Aorta (tissue), 5 donors: ENCODE measurements at regions not wholly inside any gene's neighbourhood (a gene's known extent, or its start where the extent isn't known, plus 50 kb on each side); places are given as distances from the start of the nearest gene placed in this dataset.
"Not testable (repeated sequence)": the region's sequence is repeated elsewhere in the genome, so short reads cannot be mapped to it uniquely, and the experiment has no call there.

Experiments used
- ATAC-seq: fragments of 200-7000 bp; cut with Tn5 transposase; one replicate; pipeline ENCODE4 v1.9.1; 2022; ENCODE audit warnings: moderate library complexity; ENCODE audit not compliant: low FRiP score
- DNase-seq, 2 donors: peaks; one replicate each; pipeline ENCODE4 v3.0.0-alpha.2; 2020
- H3K27ac ChIP-seq, 2 donors: one replicate each; pipeline ENCODE4 v1.5.1; 2013; ENCODE audit warnings: low read length in 2 of 2, mild to moderate bottlenecking in 2 of 2, moderate library complexity in 2 of 2, control low read depth in 1 of 2, inconsistent platforms in 1 of 2, low read depth in 1 of 2
- H3K27me3 ChIP-seq, 2 donors: one replicate each; pipeline ENCODE4 v1.6.1; 2013; ENCODE audit warnings: control low read depth in 1 of 2, low read length in 1 of 2, mild to moderate bottlenecking in 1 of 2, moderate library complexity in 1 of 2; ENCODE audit not compliant: insufficient read depth in 2 of 2, control insufficient read depth in 1 of 2
- H3K36me3 ChIP-seq, 2 donors: one replicate each; pipeline ENCODE4 v1.6.1; 2013; ENCODE audit warnings: control low read depth in 1 of 2, low read length in 1 of 2, mild to moderate bottlenecking in 1 of 2; ENCODE audit not compliant: insufficient read depth in 2 of 2, control insufficient read depth in 1 of 2
- H3K4me1 ChIP-seq, 2 donors: one replicate each; pipeline ENCODE4 v1.6.1; 2013; ENCODE audit warnings: low read length in 2 of 2, control low read depth in 1 of 2, mild to moderate bottlenecking in 1 of 2, moderate library complexity in 1 of 2; ENCODE audit not compliant: insufficient read depth in 2 of 2, control insufficient read depth in 1 of 2
- H3K4me3 ChIP-seq, 2 donors: one replicate each; pipeline ENCODE4 v1.5.1; 2013; ENCODE audit warnings: low read length in 2 of 2, control low read depth in 1 of 2, mild to moderate bottlenecking in 1 of 2
- H3K9me3 ChIP-seq: one replicate; pipeline ENCODE4 v1.6.1; 2013; ENCODE audit warnings: mild to moderate bottlenecking, low read length; ENCODE audit not compliant: control insufficient read depth
- WGBS, 2 donors: extraction: QIAGEN DNeasy Blood & Tissue Kit; methylation state at CpG; one replicate each; pipeline ENCODE4 v1.1.7; 2013; 5-methylcytosine and 5-hydroxymethylcytosine counted together
- intact Hi-C, 2 donors: fragments of 100-400 bp; cut with DNase I; formaldehyde crosslinking; loops; one replicate each; pipeline versions ENCODE4 v1.14.2 to v1.15.0; 2022
- donor health status: healthy with polysubstance abuse.
- donor health status: Bipolar disorder and iron deficiency.
- donor health status: DM: no; HTN: no; CAD: no.
- donor health status: DM: no; HTN: no; CAD: no.
- donor health status: DM: yes; HTN: yes; CAD: no.

- no peak overlapping the region for H3K4me3 ChIP-seq
- no peaks in the 10 kb centered on the region for H3K27me3 ChIP-seq
- no peaks in the 10 kb centered on the region for H3K36me3 ChIP-seq
- H3K9me3 ChIP-seq = peaks cover 1% of the 10 kb centered on the region
- DNase-seq (no peak), ATAC-seq (no peak)
- no peak overlapping the region for H3K27ac ChIP-seq
- WGBS, 2 donors = 96 to 98% methylated on average over 3 of the region's 3 CpGs
- H3K4me1 ChIP-seq = no peaks in the 10 kb centered on the region
- intact Hi-C loops = no loop called here
These were observed 267.8 kb upstream of the ASIC2 start for GRCh38 chr17:33560871-33561270.

DNA sequence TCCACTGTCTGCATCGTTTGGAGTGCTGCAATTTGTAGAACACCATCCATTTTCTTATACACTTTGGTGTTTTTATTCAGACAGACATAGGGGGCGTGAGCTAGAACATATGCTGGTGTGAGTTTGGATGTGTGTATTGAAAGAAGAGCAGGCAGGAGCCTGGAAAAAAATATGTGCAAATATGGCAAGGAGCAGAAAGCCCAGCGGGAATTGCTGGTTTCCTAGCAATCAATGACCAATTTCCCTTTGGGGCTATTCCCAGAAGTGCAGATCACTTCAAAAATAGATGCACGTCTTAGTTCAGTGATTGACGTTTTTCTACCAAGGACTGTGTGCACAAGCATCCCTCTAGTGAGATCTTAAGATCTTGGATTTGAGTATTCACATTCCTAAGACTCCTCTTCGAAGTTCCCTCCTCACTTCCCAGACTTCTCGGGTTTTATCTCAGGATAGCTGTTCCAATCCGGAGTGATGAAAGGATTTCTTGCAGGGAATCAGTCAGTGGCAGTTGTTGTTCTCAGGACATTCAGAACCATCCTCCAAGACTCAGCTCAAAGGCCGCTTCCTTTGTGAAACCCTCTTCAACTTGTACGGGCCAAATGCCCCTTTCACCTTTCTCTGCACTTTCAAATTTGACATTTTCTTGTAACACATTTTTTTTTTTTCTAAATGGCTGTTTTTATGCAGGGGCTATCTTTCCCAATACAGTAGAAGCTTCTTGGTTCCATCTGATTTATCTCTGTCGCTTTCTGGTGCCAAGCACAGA lies 268.7 kb upstream of the ASIC2 start:
- H3K36me3 ChIP-seq = no peaks in the 10 kb centered on the region
- H3K4me3 ChIP-seq = no peak overlapping the region
- no peaks in the 10 kb centered on the region for H3K9me3 ChIP-seq
- no peak overlapping the region for H3K27ac ChIP-seq
- WGBS, 2 donors = 60 to 67% methylated on average over 11 of the region's 11 CpGs
- DNase-seq = no peak
- no peaks in the 10 kb centered on the region for H3K27me3 ChIP-seq
- H3K4me1 ChIP-seq = no peaks in the 10 kb centered on the region
- intact Hi-C loops = no loop called here
- ATAC-seq = no peak

GRCh38 chr17:33562792-33563191 lies 269.7 kb upstream of the ASIC2 start:
- no peaks in the 10 kb centered on the region for H3K27me3 ChIP-seq
- H3K4me3 ChIP-seq = no peak overlapping the region
- ATAC-seq (no peak), DNase-seq (no peak)
- H3K9me3 ChIP-seq = no peaks in the 10 kb centered on the region
- 78 to 83% methylated on average over 1 of the region's 1 CpG for WGBS, 2 donors
- H3K36me3 ChIP-seq = no peaks in the 10 kb centered on the region
- no peak overlapping the region for H3K27ac ChIP-seq
- intact Hi-C loops = no loop called here
- no peaks in the 10 kb centered on the region for H3K4me1 ChIP-seq

DNA sequence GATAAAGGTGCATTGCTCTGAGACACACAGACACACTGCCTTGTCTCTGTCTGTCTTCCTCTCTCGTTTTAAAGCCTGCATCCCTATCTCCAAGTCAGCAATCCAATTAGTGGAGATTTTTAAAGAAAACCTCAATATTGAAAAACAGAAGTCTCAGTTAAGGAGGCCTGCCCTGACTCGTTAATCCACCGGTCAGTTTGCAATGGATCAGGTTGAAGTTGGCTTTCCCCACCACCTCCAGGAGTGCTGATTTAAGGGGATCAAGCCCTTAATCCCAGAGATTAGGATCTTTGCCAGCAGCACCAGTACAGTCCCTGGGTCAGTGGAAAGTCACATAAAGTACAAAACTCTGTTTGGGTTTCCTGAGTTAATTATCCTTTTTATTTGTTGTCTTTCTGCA lies 271.1 kb upstream of the ASIC2 start:
- Histone ChIP-seq H3K4me1 (no peaks in the 10 kb centered on the region), H3K9me3 (no peaks in the 10 kb centered on the region), H3K36me3 (no peaks in the 10 kb centered on the region), H3K4me3 (no peak overlapping the region), H3K27me3 (no peaks in the 10 kb centered on the region), H3K27ac (no peak overlapping the region)
- intact Hi-C loops = no loop called here
- ATAC-seq = no peak
- WGBS, 2 donors = 73 to 77% methylated on average over 3 of the region's 3 CpGs
- no peak for DNase-seq

DNA sequence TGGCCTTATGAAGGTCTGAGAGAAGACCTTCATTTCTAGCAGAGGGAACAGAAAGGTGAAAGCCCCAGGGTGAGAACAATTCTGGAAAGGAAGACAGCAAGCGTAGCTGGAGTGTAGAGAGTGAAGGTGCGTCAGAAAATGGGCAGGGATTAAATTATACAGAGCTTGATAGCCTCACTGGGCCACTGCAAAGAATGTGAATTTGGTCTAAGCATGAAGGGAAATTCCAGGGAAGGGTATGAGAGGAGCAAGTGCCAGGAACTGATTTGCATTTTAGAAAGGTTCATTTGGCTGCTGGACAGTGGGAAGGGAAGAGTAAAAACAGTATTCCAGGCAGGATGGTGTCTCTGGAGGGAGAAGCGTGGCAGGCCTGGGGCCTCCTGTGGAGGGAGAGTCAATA lies 274.1 kb upstream of the ASIC2 start:
- H3K9me3 ChIP-seq = no peaks in the 10 kb centered on the region
- H3K36me3 ChIP-seq = no peaks in the 10 kb centered on the region
- 79 to 83% methylated on average over 3 of the region's 3 CpGs for WGBS, 2 donors
- no peaks in the 10 kb centered on the region for H3K4me1 ChIP-seq
- DNase-seq (no peak), ATAC-seq (no peak)
- no peak overlapping the region for H3K27ac ChIP-seq
- H3K27me3 ChIP-seq = no peaks in the 10 kb centered on the region
- H3K4me3 ChIP-seq = no peak overlapping the region
- intact Hi-C loops = no loop called here

GRCh38 chr17:33572615-33573014 lies 279.5 kb upstream of the ASIC2 start:
- Histone ChIP-seq H3K9me3 (no peaks in the 10 kb centered on the region), H3K27ac (no peak overlapping the region), H3K4me3 (no peak overlapping the region), H3K36me3 (no peaks in the 10 kb centered on the region), H3K27me3 (no peaks in the 10 kb centered on the region), H3K4me1 (no peaks in the 10 kb centered on the region)
- 65 to 68% methylated on average over 3 of the region's 3 CpGs for WGBS, 2 donors
- no peak for DNase-seq
- ATAC-seq = no peak
- intact Hi-C loops = no loop called here

DNA sequence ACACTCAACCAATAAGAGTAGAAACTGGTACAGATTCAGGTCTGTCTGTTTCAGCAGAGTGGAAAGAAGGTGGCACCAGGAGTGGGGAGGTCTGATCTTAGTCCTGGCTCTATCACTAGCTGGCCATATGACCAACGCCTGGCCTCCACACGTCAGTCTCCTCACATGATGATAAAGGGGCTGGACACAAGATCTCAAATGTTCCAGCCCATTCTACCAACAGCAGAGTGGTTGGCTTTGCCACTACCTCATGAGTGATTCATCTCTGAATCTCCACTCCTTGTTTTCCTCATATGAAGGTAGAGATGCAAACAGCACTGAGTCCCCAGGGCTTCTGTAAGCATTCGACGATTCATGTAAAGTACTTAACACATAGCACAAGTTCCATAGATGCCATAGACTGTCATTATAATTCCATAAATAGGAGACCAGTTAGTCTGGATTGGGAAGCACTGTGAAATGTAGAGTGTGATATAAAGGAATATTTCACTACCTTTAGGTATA lies 281.9 kb upstream of the ASIC2 start:
- Histone ChIP-seq H3K9me3 (no peaks in the 10 kb centered on the region), H3K27ac (no peak overlapping the region), H3K4me3 (no peak overlapping the region), H3K36me3 (no peaks in the 10 kb centered on the region), H3K27me3 (no peaks in the 10 kb centered on the region), H3K4me1 (no peaks in the 10 kb centered on the region)
- WGBS, 2 donors = 38 to 40% methylated on average over 4 of the region's 4 CpGs
- DNase-seq (no peak), ATAC-seq (no peak)
- intact Hi-C loops = no loop called here

GRCh38 chr17:33579740-33580139 lies 286.6 kb upstream of the ASIC2 start:
- H3K9me3 ChIP-seq, H3K36me3 ChIP-seq, H3K4me1 ChIP-seq, ATAC-seq, intact Hi-C loops, H3K4me3 ChIP-seq, H3K27me3 ChIP-seq, DNase-seq, H3K27ac ChIP-seq: not testable (repeated sequence)
- 83 to 89% methylated on average over 6 of the region's 6 CpGs for WGBS, 2 donors

DNA sequence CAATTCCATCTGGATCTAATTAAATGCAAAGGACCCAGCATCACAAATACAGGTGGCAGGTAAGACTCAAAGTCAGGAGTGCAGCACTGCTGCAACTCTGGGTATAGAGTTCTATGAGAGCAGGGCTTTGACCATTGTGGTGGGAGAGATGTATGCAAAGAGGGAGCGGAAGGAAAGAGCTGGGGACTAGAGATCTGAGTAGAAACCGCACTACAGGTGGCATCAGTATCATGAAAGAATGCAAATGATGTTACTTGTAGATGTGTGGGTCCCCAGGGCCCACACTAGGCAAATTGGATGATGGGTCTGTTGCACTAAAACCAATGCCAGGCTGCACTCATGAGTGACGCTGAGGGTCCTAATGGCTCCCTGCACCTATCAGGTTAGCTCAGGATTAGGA lies 287.1 kb upstream of the ASIC2 start:
- Histone ChIP-seq H3K36me3 (no peaks in the 10 kb centered on the region), H3K4me1 (no peaks in the 10 kb centered on the region), H3K4me3 (no peak overlapping the region), H3K27ac (no peak overlapping the region), H3K27me3 (no peaks in the 10 kb centered on the region), H3K9me3 (peaks cover 3% of the 10 kb centered on the region)
- ATAC-seq (no peak), DNase-seq (no peak)
- 93 to 96% methylated on average over 3 of the region's 3 CpGs for WGBS, 2 donors
- intact Hi-C loops = no loop called here
